ENCODE measurements at regions not wholly inside any gene's neighbourhood (a gene's known extent, or its start where the extent isn't known, plus 50 kb on each side); places are given as distances from the start of the nearest gene placed in this dataset.

DNA sequence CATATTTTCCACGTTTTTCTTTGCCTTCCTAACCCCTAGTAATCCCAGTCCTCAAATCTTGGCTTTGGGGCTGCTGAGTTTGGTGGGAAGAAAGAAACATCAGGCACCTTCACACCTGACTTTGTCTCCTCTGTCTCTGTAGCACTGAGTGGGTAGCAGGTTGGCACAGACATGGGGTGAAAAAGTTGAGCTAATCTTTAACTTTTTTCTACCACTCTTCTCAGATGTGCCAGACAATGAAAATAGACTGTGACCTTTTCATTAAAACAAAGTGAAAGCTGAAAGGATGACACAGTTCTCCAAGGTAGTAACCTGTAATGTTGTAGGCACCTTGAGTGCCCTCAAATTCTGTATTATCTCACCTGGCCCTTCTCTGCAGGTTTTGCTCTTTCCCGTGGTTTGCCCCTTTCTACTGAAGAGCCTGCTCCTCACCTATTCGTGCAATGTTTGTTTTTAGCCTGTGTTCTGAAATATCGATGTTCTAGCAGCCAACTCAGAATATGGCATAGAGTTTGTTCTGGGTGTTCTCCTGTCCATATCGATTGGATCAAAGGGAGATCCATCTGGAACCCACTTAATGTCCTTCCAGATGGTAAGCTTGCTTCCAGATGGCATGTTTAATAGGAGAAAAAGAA, 57.8 kb upstream of the ATXN1 start:
- no peaks in the 10 kb centered on the region for H3K4me1 ChIP-seq (ENCODE audit: control insufficient read depth, extremely low read depth, insufficient read depth, low read length)
- intact Hi-C loops (cut with micrococcal nuclease) = no loop called here
- no peak overlapping the region for H3K27ac ChIP-seq (ENCODE audit: insufficient read depth, low read depth, low read length)
- no peaks in the 10 kb centered on the region for H4K20me1 ChIP-seq (replicated peaks; ENCODE audit: control insufficient read depth, extremely low read depth, insufficient read depth, low read length)
- dilution Hi-C loops (cut with MboI; ENCODE audit: extremely low pct_ligation_motif_present, low sequenced_read_pairs) = no loop called here
- H3K79me2 ChIP-seq (ENCODE audit: control insufficient read depth, insufficient read depth, low read length) = no peaks in the 10 kb centered on the region
- H3K27me3 ChIP-seq (ENCODE audit: control insufficient read depth in 2 of 2, insufficient read depth in 2 of 2, low read length in 2 of 2) = peaks cover 3 to 4% of the 10 kb centered on the region in 2 experiments
- no peak for FAIRE-seq
- no peak overlapping the region for H3K4me3 ChIP-seq (replicated peaks in 1 of 3; ENCODE audit: insufficient read depth in 1 of 3, low read depth in 1 of 3, low read length in 3 of 3)
- no peak for DNase-seq (ENCODE audit: low read depth, low spot score)
- no peak overlapping the region for H3K9ac ChIP-seq (replicated peaks; ENCODE audit: extremely low read depth, insufficient read depth, low read length)
- H3K9me3 ChIP-seq (replicated peaks; ENCODE audit: control insufficient read depth, insufficient read depth, low read length) = no peaks in the 10 kb centered on the region
- CTCF ChIA-PET = interaction anchor here (0.8 to 1.5 kb wide), 8 partner anchors 10 to 308 kb away, joined by 3 to 9 read pairs (median 4); no protein-coding TSS in a partner anchor
- BruUV-seq (replicated peaks) = no TSS peak
- no peaks in the 10 kb centered on the region for H3K9me1 ChIP-seq (replicated peaks; ENCODE audit: control insufficient read depth, extremely low read depth, insufficient read depth, low read length)
- no peak overlapping the region for H2AFZ ChIP-seq (ENCODE audit: low read depth, low read length)
- no peak for TF ChIP-seq POLR2A (IDR thresholded peaks at IDR 0.05; ENCODE audit: low read depth, low read length)
- no peak for TF ChIP-seq FOS (IDR thresholded peaks at IDR 0.05; ENCODE audit: borderline replicate concordance, insufficient read depth, low read length)
- no peak for TF ChIP-seq MYC (IDR thresholded peaks at IDR 0.05; ENCODE audit: low read depth, low read length)
- POLR2A ChIA-PET = no interaction called here
- H3K36me3 ChIP-seq (ENCODE audit: control insufficient read depth in 2 of 2, extremely low read depth in 1 of 2, insufficient read depth in 2 of 2, low read length in 2 of 2) = no peaks in the 10 kb centered on the region
- H3K4me2 ChIP-seq (ENCODE audit: insufficient read depth, low read length) = no peak overlapping the region

DNA sequence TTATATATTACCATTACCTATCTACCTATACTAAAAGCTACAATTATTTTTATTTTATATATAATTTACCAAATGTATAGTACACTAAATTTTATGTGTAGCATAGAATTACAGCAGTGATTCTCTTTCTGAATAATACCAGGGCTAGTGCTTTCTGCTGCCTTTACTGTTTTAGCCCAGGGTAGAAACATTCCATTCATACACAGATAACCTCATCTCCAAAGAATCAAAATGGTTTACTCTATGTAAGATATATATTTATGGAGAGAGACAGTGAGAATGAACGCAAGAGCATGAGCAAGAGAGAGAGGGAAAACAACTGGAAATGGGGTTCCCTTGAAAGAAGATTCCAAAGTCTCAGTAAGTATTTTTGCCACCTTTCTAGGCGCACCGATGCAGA, 56.3 kb upstream of the ATXN1 start:
- H3K4me1 ChIP-seq (ENCODE audit: control insufficient read depth, extremely low read depth, insufficient read depth, low read length) = no peaks in the 10 kb centered on the region
- H3K9me3 ChIP-seq (replicated peaks; ENCODE audit: control insufficient read depth, insufficient read depth, low read length) = no peaks in the 10 kb centered on the region
- no peaks in the 10 kb centered on the region for H3K36me3 ChIP-seq (ENCODE audit: control insufficient read depth in 2 of 2, extremely low read depth in 1 of 2, insufficient read depth in 2 of 2, low read length in 2 of 2)
- POLR2A ChIA-PET = no interaction called here
- H3K79me2 ChIP-seq (ENCODE audit: control insufficient read depth, insufficient read depth, low read length) = no peaks in the 10 kb centered on the region
- H2AFZ ChIP-seq (ENCODE audit: low read depth, low read length) = no peak overlapping the region
- FAIRE-seq (no peak), DNase-seq (ENCODE audit: low read depth, low spot score) (no peak)
- H3K4me3 ChIP-seq (replicated peaks in 1 of 3; ENCODE audit: insufficient read depth in 1 of 3, low read depth in 1 of 3, low read length in 3 of 3) = no peak overlapping the region
- no peak overlapping the region for H3K4me2 ChIP-seq (ENCODE audit: insufficient read depth, low read length)
- H3K9ac ChIP-seq (replicated peaks; ENCODE audit: extremely low read depth, insufficient read depth, low read length) = no peak overlapping the region
- H4K20me1 ChIP-seq (replicated peaks; ENCODE audit: control insufficient read depth, extremely low read depth, insufficient read depth, low read length) = no peaks in the 10 kb centered on the region
- TF ChIP-seq JUN (IDR thresholded peaks at IDR 0.05; ENCODE audit: borderline replicate concordance, insufficient read depth, insufficient read length, low read depth) = no peak
- no peak for TF ChIP-seq FOS (IDR thresholded peaks at IDR 0.05; ENCODE audit: borderline replicate concordance, insufficient read depth, low read length)
- TF ChIP-seq POLR2A (IDR thresholded peaks at IDR 0.05; ENCODE audit: low read depth, low read length) = no peak
- no peak for TF ChIP-seq EZH2 (IDR thresholded peaks at IDR 0.05; ENCODE audit: borderline replicate concordance, low read depth, low read length, severe bottlenecking)
- TF ChIP-seq, protein P1, sequence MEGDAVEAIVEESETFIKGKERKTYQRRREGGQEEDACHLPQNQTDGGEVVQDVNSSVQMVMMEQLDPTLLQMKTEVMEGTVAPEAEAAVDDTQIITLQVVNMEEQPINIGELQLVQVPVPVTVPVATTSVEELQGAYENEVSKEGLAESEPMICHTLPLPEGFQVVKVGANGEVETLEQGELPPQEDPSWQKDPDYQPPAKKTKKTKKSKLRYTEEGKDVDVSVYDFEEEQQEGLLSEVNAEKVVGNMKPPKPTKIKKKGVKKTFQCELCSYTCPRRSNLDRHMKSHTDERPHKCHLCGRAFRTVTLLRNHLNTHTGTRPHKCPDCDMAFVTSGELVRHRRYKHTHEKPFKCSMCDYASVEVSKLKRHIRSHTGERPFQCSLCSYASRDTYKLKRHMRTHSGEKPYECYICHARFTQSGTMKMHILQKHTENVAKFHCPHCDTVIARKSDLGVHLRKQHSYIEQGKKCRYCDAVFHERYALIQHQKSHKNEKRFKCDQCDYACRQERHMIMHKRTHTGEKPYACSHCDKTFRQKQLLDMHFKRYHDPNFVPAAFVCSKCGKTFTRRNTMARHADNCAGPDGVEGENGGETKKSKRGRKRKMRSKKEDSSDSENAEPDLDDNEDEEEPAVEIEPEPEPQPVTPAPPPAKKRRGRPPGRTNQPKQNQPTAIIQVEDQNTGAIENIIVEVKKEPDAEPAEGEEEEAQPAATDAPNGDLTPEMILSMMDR (IDR thresholded peaks at IDR 0.05; ENCODE audit: extremely low read depth in 1 of 2, insufficient read depth in 1 of 2, low read depth in 1 of 2, low read length in 2 of 2) = no peak
- no peak for TF ChIP-seq GATA2 (IDR thresholded peaks at IDR 0.05; ENCODE audit: insufficient read depth, insufficient read length, low read depth, low read length)
- TF ChIP-seq POLR2AphosphoS5 (IDR thresholded peaks at IDR 0.05; ENCODE audit: insufficient read depth, low read depth, low read length) = no peak
- TF ChIP-seq, protein P2, sequence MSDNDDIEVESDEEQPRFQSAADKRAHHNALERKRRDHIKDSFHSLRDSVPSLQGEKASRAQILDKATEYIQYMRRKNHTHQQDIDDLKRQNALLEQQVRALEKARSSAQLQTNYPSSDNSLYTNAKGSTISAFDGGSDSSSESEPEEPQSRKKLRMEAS (IDR thresholded peaks at IDR 0.05; ENCODE audit: insufficient read depth, insufficient read length) = no peak
- TF ChIP-seq MYC (IDR thresholded peaks at IDR 0.05; ENCODE audit: low read depth, low read length) = no peak
- CTCF ChIA-PET = interaction anchor here (1.0 to 1.4 kb wide), 2 partner anchors 54 to 147 kb away, joined by 3 read pairs; no protein-coding TSS in a partner anchor
- dilution Hi-C loops (cut with MboI; ENCODE audit: extremely low pct_ligation_motif_present, low sequenced_read_pairs) (no loop called here), intact Hi-C loops (cut with micrococcal nuclease) (no loop called here)
- peaks cover 0 to 3% of the 10 kb centered on the region in 2 experiments for H3K27me3 ChIP-seq (ENCODE audit: control insufficient read depth in 2 of 2, insufficient read depth in 2 of 2, low read length in 2 of 2)
- BruUV-seq (replicated peaks) = no TSS peak
- H3K9me1 ChIP-seq (replicated peaks; ENCODE audit: control insufficient read depth, extremely low read depth, insufficient read depth, low read length) = no peaks in the 10 kb centered on the region
- H3K27ac ChIP-seq (ENCODE audit: insufficient read depth, low read depth, low read length) = no peak overlapping the region

Measured in endothelial cell of umbilical vein (primary cell).